Transverse colon (tissue), 4 donors: ENCODE measurements at regions not wholly inside any gene's neighbourhood (a gene's known extent, or its start where the extent isn't known, plus 50 kb on each side); places are given as distances from the start of the nearest gene placed in this dataset.
A peak's percentile ranks its signal among the peaks of the same experiment; 100 is the strongest.

ENCODE experiments used
- CTCF ChIP-seq, 5 experiments: fragments of 200-600 bp in 3 of 5; fragments of 450-650 bp in 2 of 5; sonication (generic) in 3 of 5; IDR thresholded peaks; 1 replicate in 2 of 5; 2 replicates in 3 of 5; pipeline ENCODE4 v1.5.1; 2016 to 2017; ENCODE audit warnings: antibody characterized with exemption in 5 of 5, inconsistent platforms in 3 of 5, mild to moderate bottlenecking in 2 of 5, moderate library complexity in 1 of 5
- EP300 ChIP-seq: sonication (generic); formaldehyde crosslinking; IDR thresholded peaks from one replicate; pipeline ENCODE4 v1.6.1; 2017; ENCODE audit warnings: antibody characterized with exemption, low read depth
- POLR2A ChIP-seq: fragments of 450-650 bp; IDR thresholded peaks from one replicate; pipeline ENCODE4 v1.6.1; 2016; ENCODE audit warnings: antibody characterized with exemption, mild to moderate bottlenecking, moderate library complexity
- POLR2AphosphoS5 ChIP-seq, 3 donors: sonication (generic); formaldehyde crosslinking; IDR thresholded peaks; one replicate each; pipeline ENCODE4 v1.6.1; 2016; ENCODE audit warnings: antibody characterized with exemption in 3 of 3

GRCh38 chr6:3561725-3562124, 104.9 kb upstream of the SLC22A23 start:
- no peak for TF ChIP-seq POLR2A
- peak in 2 of 5 experiments; percentile 6 to 9 for TF ChIP-seq CTCF (IDR thresholded peaks at IDR 0.05)
- no peak for TF ChIP-seq POLR2AphosphoS5 (IDR thresholded peaks at IDR 0.05)
- TF ChIP-seq EP300 = no peak
